ENCODE measurements at regions not wholly inside any gene's neighbourhood (a gene's known extent, or its start where the extent isn't known, plus 50 kb on each side); places are given as distances from the start of the nearest gene placed in this dataset.

GRCh38 chr12:46896680-46897079 is 70.9 kb upstream of the SLC38A4 start:
- TF ChIP-seq POLR2A (IDR thresholded peaks at IDR 0.05; ENCODE audit: borderline replicate concordance, extremely low read depth, insufficient read depth, insufficient read length) (no peak), EZH2 (IDR thresholded peaks at IDR 0.05) (no peak), EZH2phosphoT487 (IDR thresholded peaks at IDR 0.05; ENCODE audit: borderline replicate concordance) (no peak), RAD21 (IDR thresholded peaks at IDR 0.05; ENCODE audit: low read depth) (no peak), CTCF (IDR thresholded peaks at IDR 0.05 in 2 of 3, conservative IDR thresholded peaks at IDR 0.05 in 1 of 3; ENCODE audit: borderline replicate concordance in 1 of 3, insufficient read depth in 1 of 3, low read depth in 2 of 3, low read length in 2 of 3) (no peak), REST (IDR thresholded peaks at IDR 0.05; ENCODE audit: low read depth) (no peak), JUND (IDR thresholded peaks at IDR 0.05) (no peak), POLR2AphosphoS5 (IDR thresholded peaks at IDR 0.05; ENCODE audit: low read depth, low read length) (no peak), SIN3A (IDR thresholded peaks at IDR 0.05; ENCODE audit: low read depth) (no peak), SP1 (IDR thresholded peaks at IDR 0.05; ENCODE audit: low read depth) (no peak), ATF3 (IDR thresholded peaks at IDR 0.05) (no peak)
